ENCODE measurements at regions not wholly inside any gene's neighbourhood (a gene's known extent, or its start where the extent isn't known, plus 50 kb on each side); places are given as distances from the start of the nearest gene placed in this dataset.
A peak's percentile ranks its signal among the peaks of the same experiment; 100 is the strongest.

DNA sequence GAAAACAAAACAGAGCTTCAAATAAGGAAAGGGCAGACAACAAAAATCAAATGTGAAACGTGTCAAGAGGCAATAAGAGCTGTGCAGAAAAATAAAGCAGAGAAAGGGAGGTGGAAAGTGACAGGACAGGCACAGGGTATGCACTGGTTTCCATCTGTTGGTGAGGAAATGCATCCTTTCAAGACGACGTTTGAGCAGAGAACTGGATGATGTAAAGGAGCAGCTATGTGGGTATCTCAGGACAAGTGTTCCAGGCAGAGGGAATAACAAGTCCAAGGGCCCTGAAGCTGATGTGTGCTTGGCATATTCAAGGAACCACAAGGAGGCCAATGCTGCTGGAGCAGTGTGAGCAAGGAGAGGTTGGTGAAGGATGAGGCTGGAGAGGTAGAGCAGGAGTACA, 168.9 kb upstream of the SERPINE2 start:
- TF ChIP-seq, protein P1, sequence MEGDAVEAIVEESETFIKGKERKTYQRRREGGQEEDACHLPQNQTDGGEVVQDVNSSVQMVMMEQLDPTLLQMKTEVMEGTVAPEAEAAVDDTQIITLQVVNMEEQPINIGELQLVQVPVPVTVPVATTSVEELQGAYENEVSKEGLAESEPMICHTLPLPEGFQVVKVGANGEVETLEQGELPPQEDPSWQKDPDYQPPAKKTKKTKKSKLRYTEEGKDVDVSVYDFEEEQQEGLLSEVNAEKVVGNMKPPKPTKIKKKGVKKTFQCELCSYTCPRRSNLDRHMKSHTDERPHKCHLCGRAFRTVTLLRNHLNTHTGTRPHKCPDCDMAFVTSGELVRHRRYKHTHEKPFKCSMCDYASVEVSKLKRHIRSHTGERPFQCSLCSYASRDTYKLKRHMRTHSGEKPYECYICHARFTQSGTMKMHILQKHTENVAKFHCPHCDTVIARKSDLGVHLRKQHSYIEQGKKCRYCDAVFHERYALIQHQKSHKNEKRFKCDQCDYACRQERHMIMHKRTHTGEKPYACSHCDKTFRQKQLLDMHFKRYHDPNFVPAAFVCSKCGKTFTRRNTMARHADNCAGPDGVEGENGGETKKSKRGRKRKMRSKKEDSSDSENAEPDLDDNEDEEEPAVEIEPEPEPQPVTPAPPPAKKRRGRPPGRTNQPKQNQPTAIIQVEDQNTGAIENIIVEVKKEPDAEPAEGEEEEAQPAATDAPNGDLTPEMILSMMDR (conservative IDR thresholded peaks at IDR 0.05; ENCODE audit: low read length), result no peak
- peak; percentile 33 for DNase-seq (ENCODE audit: low read depth)
- H3K4me3 ChIP-seq (ENCODE audit: low read length), result no peak overlapping the region

DNA sequence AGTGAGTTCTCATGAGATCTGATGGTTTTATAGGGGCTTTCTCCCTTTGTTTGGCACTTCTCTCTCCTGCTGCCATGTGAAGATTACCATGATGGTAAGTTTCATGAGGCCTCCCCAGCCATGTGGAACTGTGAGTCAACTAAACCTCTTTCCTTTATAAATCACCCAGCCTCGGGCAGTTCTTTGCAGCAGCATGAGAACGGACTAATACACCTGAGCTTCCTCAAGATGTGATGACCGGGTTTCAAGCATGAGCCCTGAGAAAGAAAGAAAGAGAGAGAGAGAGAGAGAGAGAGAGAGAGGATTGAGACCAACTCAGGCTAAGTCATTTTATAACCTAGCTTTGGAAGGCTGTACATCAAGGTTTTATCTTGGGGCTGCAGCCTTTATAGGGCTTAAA, 167.7 kb upstream of the SERPINE2 start:
- no peak overlapping the region for H3K4me3 ChIP-seq (ENCODE audit: low read length)
- TF ChIP-seq, protein P1 (conservative IDR thresholded peaks at IDR 0.05; ENCODE audit: low read length), result no peak
- no peak for DNase-seq (ENCODE audit: low read depth)

DNA sequence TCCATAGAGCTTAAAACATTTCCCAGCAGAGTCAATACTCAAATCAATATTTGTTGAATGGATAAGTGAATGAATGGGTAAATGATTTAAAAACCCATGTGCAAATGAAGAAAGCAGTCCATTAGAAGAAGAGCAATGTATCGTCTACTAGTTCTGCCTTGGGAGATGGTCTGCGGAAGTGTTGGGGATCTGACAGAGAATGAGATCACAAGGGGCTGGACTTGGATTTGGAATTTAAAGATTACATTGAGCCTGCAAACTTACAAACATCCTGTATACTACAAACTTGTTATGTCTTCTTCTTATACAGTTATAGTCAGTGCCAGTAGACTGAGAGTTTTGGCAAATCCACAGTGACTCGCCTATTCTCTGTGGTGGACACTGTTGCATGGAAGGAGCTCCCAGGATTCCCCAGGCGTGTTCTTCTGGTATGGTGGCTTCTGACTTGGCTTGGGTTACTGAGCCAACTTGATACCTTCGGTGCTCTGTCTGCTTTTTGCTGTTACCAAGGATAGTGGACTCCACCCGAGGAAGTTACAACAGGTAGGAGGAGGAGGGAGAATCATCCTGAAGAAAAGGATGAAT, 163.3 kb upstream of the SERPINE2 start:
- TF ChIP-seq, protein P1 (conservative IDR thresholded peaks at IDR 0.05; ENCODE audit: low read length), result no peak

DNA sequence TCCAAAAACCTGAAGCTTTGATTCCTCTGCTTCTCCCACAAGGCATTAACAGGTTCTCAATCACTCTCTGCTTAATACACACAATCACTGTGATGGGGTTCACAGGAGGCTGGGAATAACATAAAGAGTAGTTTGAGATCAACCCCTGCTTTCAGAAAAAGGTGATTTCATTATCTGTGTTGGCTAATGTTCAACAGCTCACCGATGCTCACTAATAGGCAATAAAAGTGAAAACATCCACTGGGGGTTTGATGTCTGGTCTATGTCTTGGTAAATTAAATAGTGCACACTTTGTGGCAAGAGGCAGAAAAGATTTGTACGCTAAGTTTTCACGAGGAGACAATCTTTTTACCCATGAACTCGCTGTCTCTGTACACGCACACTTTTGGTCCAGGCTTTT, 159.3 kb upstream of the SERPINE2 start:
- no peak for DNase-seq (ENCODE audit: low read depth)
- TF ChIP-seq, protein P1 (conservative IDR thresholded peaks at IDR 0.05; ENCODE audit: low read length), result no peak

More for the DNA sequence above, 163.3 kb upstream of the SERPINE2 start:
- DNase-seq (ENCODE audit: low read depth), result no peak
- H3K4me3 ChIP-seq (ENCODE audit: low read length), result no peak overlapping the region

DNA sequence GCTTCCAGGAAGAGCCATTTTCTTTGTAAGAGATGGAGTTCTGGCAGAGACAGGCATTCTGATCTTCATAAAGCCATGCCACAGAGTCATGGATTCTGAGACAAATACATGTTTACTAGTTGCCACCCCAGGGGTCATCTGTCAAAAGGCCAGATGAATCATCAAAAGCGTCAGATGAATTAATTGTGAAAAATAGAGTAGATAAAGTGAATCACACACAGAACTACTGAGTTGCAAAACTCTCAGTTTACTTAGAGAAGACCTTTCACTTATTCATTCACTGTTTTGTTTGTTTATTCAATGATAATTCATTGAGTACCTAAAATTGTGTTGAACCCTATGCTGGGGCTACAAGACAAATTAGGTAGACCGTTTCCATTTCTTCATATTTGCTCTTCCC, 157.7 kb upstream of the SERPINE2 start:
- DNase-seq (ENCODE audit: low read depth), result no peak
- no peak overlapping the region for H3K4me3 ChIP-seq (ENCODE audit: low read length)
- TF ChIP-seq, protein P1 (conservative IDR thresholded peaks at IDR 0.05; ENCODE audit: low read length), result no peak

More for the DNA sequence above, 159.3 kb upstream of the SERPINE2 start:
- H3K4me3 ChIP-seq (ENCODE audit: low read length), result no peak overlapping the region

DNA sequence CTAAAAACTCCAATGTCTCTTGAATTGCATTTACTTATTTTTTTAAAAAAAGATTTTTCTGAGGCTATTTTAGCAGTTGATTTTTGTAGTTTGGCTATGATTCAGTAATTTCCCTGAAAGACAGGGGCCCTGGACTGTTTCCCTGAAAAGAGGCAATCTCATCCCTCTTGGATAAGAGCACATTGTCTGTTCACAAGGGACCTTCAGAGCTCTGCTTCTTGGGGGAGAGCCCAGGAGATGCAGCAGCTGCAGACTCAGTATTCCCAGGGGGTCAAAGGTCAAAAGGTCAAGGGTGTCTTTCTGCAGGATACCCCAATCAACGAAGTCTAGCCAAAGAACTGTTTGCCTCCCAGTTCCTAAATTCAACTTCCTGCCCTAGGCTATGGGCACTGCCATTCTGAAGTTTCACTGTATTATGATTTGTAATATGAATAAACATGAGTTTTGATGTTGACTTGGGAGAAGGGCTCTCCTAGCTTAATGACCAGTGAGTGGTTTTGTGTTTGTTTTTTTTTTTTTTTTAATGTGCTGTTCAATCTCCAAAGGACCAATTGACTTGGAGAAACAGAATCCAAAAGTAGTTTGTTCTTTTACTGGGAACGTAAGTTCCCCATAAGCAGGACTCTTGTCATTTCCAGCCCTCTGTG, 157.0 kb upstream of the SERPINE2 start:
- no peak overlapping the region for H3K4me3 ChIP-seq (ENCODE audit: low read length)
- no peak for DNase-seq (ENCODE audit: low read depth)
- TF ChIP-seq, protein P1 (conservative IDR thresholded peaks at IDR 0.05; ENCODE audit: low read length), result no peak

DNA sequence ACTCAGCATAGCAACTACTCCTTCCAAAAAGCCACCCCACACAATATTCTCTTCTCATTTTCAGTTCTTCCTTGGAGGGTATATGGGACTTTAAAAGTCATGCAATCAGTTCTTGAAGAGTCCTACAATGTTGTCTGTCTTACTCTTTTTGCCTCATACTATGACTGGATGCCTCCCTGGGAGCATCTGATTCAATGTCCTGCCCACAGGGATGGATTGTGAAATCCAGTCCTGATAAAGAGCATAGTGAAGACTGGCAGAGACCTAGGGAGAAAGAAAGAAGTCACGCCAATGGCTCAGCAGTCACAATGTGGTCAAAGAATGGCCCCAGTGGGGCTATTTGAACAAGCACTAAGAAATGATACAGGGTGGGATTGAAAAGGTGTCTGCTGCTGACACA, 155.1 kb upstream of the SERPINE2 start:
- TF ChIP-seq, protein P1 (conservative IDR thresholded peaks at IDR 0.05; ENCODE audit: low read length), result no peak
- DNase-seq (ENCODE audit: low read depth), result no peak
- H3K4me3 ChIP-seq (ENCODE audit: low read length), result no peak overlapping the region

All from AG10803 (cell line).